ENCODE measurements at regions not wholly inside any gene's neighbourhood (a gene's known extent, or its start where the extent isn't known, plus 50 kb on each side); places are given as distances from the start of the nearest gene placed in this dataset.
"Not testable (repeated sequence)": the region's sequence is repeated elsewhere in the genome, so short reads cannot be mapped to it uniquely, and the experiment has no call there.

DNA sequence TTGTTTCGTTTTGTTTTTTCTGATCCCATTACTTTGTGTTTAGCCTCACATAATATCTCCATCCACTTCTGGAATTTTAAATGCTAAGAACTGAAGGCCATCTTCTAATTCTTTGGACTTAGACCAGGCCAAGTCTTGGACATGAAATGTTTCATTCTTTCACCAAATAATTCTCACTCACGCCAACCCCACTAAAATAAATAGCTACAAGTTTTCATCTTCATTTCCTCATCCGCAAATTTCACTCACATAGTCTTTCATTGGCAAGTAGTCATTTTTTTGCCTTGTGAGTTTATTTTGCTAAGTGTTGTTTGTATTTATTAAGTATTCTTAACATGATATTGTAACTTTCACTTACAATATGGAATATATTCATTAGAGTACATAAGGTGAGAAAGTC, 1188.6 kb upstream of the SEMA6A start:
- DNase-seq, result no peak

DNA sequence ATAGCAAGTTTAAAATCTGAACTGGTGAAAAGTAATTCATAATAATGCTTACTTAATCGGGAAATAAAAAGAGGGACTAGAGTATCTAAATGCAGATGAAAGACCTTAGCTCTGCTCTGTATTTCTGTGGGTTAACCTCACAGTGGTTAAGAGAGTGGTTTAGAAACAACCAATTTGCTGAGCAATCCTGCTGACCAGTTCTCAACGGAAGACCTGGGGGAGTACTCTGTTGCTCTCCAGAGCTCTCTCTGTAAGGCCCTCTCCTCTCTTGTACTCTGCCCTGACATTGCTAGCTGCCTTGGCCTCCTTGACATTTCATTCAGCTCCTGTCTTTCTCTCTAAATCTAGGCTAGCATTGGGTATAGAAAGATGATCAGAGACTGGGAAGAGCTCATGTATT, 1186.6 kb upstream of the SEMA6A start:
- no peak for DNase-seq

DNA sequence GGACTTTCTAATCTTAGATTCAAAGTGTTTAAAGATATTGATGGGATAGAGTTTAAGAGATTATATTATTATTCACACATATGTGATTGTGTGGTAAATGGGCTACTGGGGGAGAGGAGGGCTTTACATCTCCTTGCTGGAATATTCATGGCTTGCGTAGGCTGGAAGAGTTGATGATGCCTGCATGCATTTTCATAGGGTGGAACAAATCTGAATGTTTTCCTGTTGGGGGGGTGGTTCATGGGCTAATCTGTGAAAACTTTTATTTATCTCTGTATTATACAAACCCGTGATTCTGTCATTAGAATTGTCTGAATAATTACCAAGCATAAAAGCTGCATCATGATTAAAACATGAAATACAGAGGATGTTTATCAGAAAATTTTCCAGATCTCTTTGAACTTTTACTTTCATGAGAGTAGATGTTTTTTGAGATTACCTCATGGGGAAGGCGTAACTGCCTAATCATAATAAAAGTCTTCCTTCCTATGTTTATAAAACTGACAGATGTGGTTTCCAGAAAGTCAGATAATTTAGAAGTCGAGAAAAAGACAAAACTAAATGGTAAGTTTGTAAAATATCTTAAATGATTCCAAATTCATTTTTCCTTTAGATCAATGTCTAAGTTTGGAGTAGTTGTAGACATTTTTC, 1185.4 kb upstream of the SEMA6A start:
- no peak for DNase-seq

DNA sequence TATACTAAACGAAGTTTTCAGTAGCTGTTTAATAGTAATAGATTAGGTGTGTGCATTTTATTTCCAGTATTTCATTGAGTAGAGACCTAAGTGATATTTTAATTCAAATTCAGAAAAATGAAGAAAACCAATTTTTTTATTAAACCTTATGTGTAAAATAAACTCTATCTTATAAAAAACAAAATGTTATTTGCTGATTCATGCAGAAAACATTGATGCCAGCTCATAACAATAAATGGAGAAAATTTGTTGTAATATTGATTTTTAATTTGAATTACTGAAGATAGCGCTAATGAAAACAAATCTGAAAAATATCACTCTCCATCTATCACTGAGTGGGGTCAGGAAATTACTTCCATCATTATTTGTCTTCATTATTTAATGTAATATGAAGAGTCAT, 1177.8 kb upstream of the SEMA6A start:
- DNase-seq, result no peak

DNA sequence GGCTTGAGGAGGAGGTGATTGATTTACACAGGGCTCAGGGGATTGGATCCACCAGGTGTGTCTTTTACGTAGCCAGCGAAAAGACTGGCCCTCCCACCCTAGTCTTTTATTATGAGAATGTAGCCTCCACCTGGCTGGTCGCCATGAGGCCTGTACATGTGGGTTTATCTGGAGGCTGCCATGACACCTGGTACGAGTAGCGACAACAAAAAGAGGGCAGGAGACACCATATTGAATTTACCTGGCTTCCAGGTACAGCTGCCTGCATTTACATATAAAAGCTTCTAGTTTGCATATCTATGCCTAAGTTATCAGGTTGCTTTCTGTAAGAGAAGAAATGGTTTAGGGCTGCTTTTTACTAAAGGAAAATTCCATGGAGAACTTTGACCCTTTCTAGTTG, 1173.7 kb upstream of the SEMA6A start:
- no peak for DNase-seq

DNA sequence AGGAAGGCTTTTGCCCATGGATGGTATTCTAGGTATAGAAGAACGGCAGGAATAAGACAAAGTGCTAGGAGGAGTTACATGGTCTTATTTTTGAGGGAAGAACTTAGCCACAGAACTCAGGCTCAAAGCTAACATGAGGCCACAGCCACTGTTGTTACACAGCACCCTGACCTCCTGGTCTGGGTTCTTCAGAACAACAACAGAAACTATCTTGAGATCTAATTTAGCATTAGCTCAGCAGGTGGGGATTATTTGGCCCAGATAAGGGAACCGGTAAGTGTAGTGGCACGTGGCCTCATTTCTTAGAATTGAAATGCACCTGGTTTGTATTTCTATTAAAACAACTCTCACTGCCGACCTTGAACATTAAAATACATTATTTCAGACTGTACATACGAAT, 1168.7 kb upstream of the SEMA6A start:
- DNase-seq, result no peak

DNA sequence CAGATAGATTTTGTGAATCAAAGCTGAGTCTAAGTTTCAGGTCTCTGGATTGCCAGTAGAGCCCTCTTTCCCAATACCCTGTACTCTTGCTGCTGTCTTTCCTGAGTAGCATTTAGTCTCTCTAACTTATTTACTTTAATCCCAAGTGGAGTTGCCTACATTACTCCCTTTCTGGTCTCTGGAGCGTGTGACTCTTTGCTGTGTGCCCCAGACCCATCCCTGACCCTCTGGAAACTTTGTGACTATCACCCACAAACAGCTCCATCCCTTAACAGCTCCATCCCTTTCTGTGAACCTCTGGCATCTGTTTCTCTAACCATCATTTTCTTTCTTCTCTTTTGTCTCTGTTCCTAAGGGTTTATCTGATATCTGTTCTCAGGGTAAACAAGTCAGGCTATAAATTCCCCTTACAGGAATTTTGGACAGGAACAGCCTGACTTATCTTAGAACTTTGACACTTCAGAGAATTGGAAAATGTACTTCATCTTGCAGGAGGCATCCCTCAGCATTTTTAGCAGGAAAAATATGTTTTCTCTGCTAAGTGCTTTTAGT, 1167.1 kb upstream of the SEMA6A start:
- no peak for DNase-seq

DNA sequence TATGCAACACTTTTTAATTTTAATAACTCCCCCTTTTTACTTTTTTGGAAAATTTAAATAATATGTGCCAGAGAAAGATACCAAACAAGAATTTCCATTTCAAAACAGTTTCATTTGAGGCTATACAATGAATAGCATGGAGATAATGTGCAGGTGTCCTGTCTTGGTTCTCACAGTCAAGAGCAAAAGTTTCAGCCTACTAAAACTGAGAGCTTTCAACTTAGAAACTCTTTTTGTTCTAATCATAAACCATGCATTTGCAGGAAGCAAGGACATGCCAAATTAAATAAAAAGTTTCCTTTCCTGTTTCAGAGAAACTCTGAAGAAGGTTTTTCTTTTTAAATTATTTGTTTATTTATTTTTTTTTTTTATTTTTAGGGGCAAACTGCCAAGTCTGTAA, 1165.6 kb upstream of the SEMA6A start:
- no peak for DNase-seq

DNA sequence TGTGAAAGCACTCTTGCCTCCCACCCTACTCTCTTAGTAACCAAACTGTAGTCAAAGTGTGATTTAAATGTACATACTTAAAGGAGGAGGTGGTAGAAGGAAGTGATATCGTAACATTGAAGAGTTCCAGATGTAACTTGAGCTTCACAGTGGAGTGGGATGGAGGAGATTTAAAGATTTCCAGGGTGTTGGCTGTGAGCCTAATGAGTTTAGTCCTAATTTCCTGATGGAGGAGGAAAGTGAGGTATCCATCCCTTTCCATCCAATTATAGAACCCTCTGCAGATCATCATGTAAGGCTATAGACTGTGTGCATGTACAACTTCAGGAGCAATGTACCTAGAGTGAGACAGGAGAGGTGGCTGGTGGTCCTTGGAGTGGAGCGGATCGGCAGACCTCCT, 1163.9 kb upstream of the SEMA6A start:
- DNase-seq, result no peak

DNA sequence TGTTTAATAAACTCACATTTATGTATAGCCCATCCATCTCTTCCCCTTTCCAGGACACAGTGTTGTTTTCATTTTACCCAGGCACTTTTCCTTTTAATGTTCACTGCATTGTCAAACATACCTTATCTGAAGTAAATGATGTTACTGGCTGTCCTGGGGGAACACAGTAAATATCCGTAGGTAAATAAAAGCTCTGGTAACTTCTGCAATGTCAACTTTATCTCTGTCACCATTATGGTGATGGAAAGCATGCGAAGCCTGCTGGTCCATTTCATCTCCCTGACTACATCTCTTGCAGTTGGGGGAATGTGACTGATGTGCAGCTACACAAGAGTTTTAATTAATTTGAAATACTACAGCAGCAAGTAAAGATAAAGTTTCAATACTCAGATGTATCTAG, 1162.1 kb upstream of the SEMA6A start:
- DNase-seq, result no peak

DNA sequence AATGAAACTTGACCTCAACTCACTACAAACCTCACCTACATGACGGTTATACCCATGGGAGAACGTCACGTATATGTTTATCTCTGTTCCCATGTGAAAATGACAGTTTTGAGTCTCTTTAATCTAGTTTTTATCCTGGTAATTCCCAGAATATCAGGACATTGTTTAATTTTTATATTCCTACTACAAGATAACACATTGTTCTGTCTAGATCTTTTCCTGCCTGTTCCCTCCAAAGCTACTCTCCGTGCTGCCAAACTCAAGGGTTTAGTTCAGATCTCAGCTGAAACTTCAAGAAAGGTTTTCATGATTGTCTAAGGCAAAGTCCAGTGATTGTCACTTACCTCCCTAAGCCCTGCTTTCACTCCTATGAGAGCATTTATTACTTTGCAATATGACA, 1159.4 kb upstream of the SEMA6A start:
- no peak for DNase-seq

DNA sequence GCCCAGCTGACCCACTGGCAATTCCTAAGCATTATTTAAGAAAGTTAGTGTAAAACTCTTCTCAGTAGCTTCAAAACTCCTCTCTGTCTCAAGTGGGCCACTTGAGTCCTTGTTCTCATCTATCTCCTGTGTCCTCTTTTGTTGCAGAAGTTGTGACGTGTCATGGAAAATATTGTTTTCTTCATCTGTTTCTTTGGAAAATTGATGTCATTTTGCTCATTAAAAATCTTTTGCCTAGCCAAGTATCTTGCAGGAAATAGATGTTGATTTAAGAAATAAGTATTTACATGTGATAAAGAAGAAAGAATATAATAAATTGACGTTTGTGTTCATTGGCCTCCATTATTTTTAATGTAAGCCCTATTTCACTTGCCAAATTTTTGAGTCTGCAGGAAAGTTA, 1158.4 kb upstream of the SEMA6A start:
- DNase-seq, result no peak

DNA sequence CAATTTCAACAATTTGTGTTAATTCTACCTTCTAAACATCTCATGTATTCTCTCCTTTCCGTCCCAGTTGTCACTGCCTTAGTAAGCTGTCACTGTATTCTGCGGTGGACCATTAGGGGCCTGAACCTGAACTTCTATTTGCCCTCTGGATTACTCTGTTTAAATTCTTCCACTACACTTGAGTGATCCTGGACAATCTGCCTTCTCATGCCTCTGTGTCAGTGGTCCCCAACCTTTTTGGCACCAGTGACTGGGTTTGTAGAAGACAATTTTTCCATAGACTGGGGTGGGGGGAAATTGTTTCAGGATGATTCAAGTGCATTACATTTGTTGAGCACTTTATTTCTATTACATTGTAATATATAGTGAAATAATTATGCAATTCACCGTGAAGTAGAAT, 1157.6 kb upstream of the SEMA6A start:
- DNase-seq, result no peak

DNA sequence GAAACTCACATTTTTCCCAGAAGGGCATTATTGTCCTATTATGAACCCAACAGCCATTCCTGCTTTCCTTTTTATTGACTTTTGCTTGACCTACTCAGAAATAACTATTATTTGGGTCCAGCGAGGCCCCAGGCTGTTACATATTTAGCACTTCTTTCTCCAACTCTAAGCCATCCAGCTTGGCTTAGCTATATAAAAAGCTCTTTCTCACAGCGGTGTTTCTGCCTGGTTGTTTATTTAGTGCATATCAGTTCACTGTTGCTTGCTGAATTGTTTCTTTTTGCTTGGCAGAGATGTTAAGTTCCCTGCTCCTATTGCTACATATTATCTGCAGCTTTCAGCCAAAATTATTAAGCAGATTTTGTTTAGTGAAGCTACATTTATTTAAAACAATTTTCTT, 1156.8 kb upstream of the SEMA6A start:
- DNase-seq, result no peak

DNA sequence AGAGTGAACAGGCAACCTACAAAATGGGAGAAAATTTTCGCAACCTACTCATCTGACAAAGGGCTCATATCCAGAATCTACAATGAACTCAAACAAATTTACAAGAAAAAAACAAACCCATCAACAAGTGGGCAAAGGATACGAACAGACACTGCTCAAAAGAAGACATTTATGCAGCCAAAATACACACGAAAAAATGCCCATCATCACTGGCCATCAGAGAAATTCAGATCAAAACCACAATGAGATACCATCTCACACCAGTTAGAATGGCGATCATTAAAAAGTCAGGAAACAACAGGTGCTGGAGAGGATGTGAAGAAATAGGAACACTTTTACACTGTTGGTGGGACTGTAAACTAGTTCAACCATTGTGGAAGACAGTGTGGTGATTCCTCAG, 1146.2 kb upstream of the SEMA6A start:
- DNase-seq, result not testable (repeated sequence)

DNA sequence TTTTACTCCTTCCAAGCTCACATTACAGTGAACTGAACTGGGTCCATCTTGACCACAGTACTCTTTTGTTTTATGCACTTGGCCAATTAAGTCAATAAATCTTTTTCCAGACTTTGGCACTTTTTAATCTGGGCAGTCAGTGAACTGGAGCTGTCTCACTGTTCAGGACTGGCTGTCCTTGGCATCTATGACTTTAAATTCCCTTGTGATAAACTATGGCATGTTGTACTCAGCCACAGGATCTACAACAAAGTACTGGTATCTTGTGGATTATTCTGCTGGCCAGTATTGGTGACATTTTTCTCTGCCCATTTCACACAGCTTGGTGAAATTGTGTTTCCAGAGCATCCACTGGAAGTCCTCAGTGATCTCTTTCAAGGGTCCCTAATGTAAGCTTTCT, 1144.8 kb upstream of the SEMA6A start:
- no peak for DNase-seq

DNA sequence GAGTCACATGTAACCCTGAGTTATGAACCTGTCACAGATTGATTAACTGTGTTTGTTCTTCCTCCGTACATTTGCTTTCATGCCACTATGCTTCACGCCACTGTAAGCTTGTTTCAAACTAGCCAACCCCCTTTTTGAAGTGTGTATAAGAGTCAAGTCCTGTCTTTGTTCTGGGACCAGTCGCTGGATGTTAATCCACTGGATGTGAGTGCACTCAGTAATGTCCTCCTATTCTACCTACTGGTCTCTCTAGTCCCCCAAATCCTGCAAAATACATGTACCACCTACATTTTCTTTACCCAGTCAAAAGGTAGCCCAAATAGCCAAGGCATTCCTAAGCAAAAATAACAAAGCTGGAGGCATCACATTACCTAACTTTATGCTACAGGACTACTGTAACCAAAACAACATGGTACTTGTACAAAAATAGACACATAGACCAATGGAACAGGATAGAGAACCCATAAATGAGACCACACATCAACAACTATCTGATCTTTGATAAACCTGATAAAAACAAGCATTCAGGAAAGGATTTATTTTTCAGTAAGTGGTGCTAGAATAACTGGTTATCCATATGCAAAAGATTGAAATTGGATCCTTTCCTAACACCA, 1139.1 kb upstream of the SEMA6A start:
- DNase-seq, result no peak

DNA sequence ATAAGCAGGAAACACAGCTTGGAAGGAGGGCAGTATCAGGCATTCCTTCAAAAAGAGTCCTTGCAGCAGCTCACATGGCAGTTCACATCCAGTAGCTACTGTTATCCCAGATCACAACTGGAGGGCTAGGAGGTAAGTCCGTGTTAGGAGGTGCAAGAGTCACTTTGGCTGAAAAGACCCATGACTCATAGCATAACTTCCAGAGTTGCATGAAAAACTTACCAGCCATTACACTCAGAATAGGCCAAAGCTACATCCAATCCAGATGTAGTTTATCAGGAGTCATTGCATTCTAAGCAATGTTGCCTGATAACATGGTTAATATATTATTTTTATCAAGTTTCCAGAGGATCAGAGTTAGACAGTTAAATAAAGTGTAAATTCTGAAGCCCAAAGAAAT, 1126.4 kb upstream of the SEMA6A start:
- DNase-seq, result no peak

DNA sequence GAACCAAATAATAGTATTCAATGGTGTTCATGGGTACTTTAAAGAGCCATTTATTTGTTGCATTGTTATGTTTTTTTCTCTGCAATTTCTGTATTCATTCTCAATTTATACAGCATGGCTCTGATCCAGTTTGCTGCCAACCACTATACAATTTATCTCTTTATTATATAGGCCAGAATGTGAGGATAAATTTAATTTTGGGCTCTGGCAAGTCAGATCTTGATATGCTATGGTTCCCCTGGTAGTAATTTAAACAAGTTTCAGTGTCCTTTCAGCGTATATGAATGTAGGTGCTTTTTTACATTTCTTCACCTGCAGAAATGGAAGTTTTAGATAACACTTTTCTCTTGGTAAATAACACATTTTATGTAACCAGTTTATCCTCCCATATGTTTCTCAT, 1118.0 kb upstream of the SEMA6A start:
- no peak for DNase-seq

DNA sequence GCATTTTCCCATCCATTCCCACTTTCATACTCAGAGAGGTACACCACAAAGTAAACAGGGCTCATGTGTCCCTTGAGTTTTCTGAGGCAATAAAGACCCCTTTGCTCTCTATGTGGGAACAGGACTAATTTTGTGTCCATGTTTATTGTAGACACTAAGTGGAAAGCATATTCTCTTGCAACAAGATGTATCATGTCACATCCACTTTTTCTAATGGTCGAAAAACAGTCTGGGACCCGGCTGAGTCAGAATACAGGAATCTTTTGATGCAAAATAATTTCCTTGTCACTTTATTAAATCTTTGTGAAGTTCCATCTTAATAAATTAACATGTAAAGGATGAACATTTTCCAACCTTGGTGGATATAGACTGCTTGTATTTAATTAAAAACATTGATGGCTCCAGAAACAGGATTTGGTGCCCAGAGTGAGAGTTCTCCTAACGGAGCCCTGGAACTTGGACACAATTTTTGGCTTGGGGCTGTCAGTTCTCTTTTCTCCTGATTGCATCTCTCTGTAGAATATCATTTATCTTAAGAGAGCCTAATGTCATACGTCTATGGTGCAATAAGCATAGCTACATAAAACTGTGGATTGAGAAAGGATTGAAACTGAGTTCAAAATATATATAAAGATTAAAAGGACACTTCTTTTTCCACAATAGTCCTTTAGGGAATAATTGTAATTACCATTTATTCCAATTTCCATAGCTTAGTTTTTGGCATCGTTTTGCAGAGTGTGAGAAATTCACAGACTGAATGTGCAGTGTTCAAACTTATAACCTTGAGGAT, 1116.7 kb upstream of the SEMA6A start:
- DNase-seq, result no peak

DNA sequence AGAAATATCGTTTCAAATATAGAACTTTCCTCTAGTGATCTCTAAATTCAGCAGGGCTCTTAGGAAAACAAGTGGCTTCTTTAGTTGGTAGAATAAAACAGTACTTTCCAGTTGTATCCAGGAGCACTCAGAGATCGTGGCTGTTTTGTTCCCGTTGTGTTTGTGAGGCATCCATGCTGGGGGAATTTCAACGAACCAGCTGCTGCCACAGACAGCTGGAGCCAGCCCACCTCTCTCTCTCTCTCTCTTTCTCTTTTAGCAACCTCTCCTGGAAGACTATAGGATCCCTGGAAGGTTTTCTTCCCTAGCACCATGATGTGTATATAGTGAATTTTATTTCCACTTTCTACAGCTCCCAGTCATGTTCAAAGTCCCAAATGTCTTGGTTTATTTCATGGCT, 1116.0 kb upstream of the SEMA6A start:
- DNase-seq, result no peak

DNA sequence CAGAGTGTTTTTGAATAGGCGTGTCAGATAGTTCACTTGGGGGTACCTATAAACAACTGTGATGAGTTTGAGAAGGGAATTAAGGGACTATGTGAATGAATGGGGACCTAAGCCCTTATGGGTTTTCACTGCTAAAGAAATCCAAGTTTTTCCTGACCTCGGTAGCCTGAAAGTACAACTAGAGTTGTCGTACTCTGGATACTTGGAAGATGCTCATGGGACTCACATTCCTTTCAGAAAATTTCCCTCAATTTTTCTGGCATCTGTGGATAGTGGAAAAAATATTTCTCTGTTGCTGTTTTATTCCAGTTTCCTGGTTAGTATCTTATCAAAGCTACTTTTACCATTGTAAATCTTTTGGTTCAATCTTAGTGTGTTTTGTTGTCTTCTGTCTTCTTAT, 1112.3 kb upstream of the SEMA6A start:
- no peak for DNase-seq

DNA sequence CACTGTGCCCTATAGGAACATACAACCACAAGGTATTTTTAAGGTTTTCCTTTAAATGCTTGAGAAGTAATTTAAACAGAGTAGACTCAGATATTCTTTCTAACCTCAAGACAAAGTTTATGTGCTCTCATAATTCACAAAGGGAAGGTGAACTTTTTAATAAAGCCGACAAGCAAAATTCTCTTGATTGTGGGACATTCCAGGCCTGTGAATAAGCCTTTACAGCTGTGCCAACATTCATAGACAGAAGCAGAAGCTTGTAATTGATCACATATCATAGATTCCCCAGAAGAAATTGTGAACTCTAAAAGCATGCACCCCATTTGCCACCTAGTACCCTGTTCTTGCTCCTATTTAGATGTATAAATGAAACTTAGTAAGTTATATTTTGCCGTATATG, 1107.8 kb upstream of the SEMA6A start:
- no peak for DNase-seq

Data from CD4-positive, alpha-beta T cell treated with Interleukin-17A for 4 hours (primary cell).